Pons (tissue), 1 donor: ENCODE measurements at regions not wholly inside any gene's neighbourhood (a gene's known extent, or its start where the extent isn't known, plus 50 kb on each side); places are given as distances from the start of the nearest gene placed in this dataset.

Experiments
- DNase-seq: peaks from one replicate; pipeline ENCODE4 v3.0.0-alpha.2; 2016; ENCODE audit warnings: low spot score

DNA sequence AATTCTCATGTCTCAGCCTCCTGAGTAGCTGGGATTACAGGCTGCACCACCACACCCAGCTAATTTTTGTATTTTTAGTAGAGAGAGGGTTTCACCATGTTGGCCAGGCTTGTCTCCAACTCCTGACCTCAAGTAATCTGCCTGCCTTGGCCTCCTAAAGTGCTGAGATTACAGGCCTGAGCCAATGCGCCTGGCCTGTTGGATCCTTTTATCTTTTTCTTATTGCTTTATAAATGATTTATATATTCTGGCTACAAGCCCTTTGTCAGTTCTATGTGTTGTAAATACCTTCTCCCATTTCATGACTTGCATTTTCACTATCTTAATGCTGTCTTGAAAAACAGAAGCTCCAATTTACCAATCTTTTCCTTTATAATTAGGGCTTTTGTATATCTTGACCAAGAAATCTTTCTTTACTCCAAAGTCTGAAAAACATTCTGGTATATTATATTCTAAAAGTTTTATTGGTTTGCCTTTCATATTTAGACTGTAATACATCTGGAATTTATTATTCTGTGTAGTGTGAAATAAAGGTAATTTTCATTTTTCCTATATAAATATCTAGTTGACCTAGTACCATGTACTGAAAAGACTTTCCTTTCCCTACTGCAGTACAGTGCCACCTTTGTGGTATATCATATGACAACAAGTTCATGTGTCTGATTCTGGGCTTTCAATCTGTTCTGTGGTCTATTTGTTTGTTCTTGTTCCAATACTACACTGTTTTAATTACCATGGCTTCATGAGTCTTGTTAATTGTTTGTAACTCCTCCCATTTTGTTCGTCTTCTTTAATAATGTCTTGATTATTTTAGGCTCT, 52.9 kb upstream of the RNU6-1 start:
- DNase-seq, result no peak

DNA sequence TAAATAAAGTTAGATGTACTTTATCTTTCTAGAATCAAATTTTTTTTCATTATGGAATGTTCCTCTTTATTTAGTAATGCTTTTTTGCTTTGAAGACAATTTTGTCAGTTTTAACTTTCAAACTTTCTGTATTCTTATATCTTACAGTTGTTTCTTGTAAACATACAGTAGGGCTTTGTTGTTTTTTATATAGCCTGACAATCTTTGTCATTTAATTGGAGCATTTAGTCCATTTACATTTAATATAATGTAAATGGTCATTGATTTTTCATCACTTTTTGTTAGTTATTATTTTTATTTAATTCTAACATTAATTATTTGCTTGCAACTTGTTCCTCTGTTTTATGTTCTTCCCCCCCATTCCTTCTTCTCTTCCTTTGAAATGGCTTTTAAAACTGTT, 55.4 kb upstream of the RNU6-1 start:
- DNase-seq, result no peak

DNA sequence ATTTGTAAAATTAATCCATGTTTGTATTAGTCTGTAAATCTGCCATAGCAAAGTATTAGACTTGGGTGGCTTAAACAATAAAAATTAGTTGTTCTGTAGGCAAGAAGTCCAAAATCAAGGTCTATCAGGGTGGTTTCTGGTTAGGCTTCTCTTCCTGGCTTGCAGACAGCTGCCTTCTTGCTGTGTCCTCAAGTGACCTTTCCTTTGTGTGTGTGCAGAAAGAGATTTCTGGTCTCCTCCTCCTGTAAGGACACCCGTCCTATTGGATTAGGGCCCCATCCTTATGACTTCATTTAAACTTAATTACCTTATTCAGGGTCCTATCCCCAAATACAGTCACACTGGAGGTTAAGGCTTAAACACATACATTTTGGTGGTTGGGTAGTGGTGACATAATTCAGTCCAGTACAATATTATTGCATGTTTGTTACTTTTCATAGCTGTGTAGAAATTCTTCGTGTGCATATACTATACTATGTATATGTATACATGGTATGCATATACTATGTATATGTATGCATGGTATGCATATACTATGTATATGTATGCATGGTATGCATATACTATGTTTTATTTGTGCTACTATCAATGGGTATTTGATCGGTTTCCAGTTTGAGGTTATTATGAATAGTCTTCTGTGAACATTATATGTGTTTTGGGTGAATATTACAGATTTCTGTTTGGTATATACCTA, 57.9 kb upstream of the RNU6-1 start:
- no peak for DNase-seq

DNA sequence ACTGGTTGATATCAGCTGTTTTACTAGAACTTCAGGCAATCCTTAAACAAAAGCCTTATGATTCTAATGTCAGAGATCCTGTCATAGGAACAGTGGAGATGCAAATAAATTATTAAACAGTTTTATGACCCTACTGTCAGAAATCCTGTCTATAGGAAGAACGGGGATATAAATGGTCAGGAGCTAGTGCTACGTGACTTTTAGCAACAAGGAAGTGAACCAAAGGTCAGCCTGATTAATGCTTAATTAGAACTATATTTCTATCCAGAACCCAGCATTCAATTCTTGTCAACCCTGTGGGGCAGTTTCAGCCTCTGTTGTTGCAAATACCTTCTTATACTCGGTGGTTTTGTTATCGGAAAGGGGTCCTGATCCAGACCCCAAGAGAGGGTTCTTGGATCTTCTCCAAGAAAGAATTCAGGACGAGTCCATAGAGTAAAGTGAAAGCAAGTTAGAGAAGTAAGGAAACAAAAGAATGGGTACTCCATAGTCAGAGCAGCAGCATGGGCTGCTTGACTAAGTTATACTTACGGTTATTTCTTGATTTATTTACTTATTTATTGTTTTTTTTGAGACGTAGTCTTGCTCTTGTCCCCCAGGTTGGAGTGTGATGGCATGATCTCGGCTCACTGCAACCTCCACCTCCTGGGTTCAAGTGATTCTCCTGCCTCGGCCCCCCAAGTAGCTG, 59.9 kb upstream of the RNU6-1 start:
- no peak for DNase-seq

DNA sequence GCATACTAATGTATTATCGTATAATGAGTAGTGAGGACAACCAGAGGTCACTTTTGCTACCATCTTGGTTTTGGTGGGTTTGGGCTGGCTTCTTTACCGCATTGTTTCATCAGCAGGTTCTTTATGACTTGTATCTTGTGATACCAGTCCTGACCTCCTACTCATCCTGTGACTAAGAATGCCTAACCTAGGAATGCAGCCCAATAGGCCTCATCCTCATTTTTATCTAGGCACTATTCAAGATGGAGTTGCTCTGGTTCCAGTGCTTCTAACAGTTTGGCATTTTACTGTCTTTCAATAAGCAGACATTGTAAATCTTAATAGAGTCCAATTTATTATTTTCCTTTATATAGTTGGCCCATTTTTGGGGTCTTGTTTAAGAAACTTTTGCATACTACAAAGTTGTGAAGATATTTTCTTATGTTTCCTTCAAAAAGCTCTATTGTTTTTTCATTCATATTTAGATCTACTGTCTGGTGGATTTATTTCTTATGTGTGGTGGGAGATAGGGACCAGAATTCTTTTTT, 60.8 kb upstream of the RNU6-1 start:
- no peak for DNase-seq

DNA sequence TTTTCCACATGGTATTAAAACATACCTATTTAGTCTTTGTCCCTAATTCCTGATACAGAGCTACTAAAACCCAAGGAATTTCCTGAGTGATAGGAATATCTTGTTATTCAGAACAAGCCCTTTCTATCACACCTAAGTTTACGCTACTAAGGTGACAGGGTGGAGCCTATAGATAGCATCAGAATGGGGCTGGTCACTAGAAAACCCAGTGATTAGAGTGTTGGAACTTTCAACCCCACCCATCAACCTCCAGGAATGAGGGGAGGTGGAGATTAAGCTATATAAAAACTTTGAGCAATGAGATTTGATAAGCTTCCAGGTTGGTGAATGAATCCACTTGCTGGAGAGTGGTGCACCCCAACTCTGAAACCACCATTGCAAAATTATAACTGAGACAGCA, 62.1 kb upstream of the RNU6-1 start:
- DNase-seq, result no peak

DNA sequence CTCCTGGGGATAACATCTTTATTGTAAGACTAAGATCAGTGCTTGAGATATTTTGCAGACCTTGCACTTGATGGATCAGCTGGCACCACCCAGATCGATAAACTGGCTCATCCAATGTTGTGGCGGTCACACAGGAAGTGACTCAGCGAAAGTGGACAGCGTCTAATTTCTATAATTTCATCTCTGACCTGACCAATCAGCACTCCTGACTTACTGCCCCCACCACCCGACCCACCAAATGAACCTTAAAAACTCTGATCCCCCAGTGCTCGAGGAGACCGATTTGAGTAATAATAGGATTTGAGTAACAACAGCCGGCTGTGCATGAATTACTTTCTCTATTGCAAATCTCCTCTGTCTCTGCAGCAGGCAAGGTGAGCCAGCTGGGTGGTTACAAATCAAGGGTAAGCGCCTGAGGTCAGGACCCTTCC, 62.7 kb upstream of the RNU6-1 start:
- DNase-seq, result no peak

DNA sequence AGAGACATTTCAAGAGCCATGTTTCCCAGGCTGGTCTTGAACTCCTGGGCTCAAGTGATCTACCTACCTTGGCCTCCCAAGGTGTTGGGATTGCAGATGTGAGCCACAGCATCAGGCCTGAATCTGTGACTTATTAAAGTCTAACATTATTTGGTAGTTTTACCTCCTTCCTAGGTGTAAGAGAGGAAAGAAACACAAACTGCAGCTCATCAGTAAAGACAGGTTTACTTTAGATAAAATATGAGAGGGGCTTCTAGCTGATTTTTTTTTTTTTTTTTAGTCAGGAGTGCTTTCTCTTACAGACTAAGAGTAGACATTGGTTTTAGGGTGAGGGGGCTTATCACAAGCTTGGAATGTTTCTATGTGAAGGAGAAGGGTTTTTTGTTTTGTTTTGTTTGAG, 63.9 kb upstream of the RNU6-1 start:
- DNase-seq, result no peak

DNA sequence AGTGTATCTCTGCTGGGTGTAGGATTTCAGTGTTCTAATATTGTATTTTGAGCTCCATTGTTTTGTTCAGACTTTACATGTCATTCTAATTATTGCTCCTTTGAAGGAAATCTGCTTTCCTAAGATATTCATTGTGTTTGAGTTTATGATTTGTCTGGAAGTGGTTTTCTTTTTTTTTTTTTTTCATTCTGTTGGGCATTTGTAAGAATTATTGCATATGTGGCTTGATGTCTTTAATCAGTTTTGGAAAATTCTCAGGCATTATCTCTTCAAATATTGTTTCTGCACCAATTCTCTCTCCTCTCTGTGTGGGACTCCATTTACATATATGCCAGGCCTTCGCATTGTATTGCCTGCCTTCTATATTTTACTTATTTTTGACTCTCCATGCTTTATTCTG, 65.8 kb upstream of the RNU6-1 start:
- DNase-seq, result no peak

DNA sequence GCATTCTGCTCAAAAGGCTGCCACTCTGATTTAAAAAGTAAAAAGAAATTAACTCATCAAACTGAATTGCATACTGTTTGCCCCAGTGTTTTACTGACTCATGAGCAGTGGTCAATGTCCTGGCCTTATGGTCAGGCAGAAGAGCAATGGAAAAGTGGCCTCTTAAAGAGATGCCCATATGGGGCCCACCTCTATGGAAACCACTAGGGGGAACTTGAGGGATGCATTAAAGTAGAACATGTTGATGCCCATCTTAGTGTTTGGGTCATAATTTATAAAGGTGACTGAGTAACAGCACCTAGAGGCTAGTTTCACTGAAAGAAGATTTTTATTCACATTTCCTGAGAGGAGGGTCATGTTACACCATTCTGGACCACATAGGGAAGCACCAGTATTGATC, 66.5 kb upstream of the RNU6-1 start:
- no peak for DNase-seq

DNA sequence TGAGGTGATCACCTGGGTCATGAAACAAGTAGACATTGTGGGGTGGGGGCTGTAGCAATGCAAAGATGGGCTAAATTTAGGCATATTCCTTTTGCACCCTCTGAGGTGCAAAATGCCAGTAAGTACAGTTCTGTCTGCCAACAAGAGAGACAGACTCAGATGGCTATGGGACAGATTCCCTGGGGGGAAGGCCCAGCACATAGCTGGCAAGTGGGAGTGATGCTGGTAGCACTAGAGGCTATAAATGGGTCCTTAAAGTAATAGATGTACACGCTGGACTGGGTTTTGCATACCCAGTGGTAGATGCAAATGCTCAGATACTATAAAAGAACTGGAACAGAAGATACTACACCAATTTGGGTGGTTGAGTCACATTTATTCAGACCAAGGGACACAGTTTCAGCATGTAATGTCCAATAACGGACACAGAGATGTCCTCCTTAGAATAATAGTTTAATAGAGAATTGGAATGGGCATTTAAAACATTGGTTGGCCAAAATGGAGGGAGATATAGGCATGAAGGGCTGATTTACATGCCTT, 67.4 kb upstream of the RNU6-1 start:
- DNase-seq, result no peak

DNA sequence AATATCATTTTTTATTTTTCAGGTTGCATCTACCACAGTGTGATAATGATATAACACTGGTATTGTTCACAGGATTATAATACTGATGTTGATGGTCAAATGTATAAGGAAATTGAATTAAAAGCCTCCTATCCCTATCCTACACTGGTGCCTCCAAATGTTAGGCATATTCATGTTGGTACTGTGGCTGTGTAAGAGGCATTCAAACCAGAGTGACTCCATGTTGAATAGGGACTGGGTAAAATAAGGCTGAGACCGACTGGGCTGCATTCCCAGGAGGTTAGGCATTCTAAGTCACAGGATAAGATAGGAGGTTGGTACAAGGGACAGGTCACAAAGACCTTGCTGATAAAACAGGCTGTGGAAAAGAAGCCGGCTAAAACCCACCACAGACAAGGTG, 68.9 kb upstream of the RNU6-1 start:
- no peak for DNase-seq

DNA sequence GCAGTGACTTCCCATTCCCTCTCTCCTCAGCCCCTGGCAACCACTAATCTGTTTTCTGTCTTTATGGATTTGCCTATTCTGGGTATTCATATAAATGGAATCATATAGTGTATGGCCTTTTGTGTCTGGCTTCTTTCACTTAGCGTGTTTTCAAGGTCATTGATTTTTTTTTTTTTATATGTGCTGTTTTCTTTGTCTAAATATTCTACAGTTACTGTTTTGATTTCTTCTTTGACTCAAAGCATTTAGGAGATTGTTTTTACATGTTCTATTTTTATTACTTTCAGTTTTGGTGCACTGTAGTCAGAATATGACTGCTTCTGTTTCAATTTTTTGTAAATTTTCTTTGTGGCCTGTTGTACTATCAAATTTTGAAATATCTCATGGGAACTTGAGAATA, 71.9 kb upstream of the RNU6-1 start:
- no peak for DNase-seq

DNA sequence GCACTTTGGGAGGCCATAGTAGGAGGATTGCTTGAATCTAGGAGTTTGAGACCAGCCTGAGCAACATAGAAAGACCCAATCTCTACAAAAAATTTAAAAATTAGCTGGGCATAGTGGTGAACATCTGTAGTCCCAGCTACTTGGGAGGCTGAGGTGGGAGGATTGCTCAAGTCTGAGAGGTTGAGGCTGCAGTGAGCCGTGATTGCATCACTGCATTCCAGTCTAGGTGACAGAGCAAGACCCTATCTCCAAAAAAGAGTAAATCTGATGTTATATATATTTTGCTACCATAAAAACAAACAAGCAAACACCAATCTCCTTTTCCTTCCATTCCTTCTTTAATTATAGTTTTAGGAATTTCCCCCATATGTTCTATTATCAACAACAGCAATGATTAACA, 74.2 kb upstream of the RNU6-1 start:
- DNase-seq, result no peak

DNA sequence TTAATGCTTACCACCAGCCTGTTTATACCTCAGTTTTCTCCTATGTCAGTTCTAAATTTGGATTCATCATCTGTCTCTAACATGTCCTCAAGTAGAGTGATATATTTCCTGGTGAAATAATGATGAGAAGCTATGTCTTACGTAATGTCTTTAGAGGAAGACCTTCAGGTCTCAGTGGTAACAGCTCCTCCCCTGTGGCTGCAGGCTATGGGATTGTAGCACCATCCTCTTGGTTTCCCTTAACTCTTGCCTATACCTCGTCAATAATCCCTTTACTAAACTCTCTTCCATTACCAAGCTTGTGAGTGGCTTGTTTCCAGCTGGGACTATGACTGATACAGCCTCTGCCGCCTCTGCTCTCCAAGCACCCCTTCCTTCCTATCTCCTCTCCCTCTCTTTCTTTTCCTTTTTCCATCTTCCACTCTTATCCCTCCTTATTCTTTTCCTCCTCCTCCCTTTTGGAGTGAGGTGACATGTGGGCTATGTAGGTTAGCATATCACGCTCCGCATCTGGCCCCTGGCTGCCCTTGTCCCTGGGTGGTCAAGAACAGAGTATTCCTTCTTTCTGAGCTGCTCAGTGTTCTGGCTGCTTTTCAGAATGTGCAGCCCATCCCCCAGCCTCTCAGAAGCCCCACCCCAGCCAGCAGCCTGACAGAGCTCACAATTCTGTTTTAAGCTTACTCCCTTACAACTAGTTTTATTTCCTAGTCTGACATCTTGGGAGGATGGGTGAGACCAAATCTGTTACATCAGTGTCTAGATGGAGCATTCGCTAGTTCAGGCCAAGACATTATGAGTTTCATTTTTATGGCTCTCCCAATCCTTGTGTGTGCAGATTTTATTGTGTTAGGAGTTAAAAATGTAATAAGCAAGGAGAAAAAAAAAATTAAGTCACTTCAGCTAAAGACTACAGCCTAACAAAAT, 75.0 kb upstream of the RNU6-1 start:
- DNase-seq, result peak; percentile 24

DNA sequence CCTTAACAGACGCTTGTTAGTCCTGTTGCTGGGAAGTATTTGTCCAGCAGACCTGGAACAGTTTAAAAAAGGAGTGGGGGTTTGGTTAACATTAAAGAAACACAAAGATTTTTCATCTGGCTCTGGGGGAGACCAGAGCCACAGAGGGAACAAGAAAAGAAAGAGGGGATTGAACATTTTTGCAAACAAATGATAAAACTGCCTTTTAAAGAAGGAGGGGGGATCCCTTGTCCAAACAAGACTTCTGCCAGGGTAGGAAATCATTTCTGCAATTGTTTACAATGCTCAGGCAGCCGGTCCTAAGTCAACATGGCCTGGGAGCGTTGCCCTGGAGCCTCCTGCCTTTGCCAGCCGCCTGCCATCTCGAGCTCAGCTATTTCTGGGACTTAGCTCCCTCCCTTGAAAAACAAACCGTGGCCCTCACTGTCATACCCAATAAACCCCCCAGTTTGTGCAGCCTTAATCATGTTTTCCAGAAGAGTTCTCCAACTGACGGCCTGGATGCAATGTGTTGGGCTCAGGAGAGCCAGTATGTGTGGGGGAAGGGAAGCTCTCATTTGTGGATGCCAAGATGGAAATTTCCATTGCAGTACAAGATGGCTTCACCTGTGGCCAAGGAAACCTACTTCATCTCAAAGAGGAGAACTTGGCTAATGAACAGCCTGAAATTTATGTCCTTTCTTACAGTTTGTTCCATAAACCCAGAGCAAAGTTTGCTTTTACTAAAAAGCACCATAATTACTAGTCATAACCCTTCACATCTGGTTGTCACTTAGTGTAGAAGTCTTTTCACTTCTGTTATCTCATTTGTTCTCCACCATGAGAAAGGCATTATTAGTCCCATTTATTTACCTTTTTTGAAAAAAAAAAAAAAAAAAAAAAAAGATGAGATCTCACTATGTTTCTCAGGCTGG, 75.9 kb upstream of the RNU6-1 start:
- peak; percentile 51 for DNase-seq

DNA sequence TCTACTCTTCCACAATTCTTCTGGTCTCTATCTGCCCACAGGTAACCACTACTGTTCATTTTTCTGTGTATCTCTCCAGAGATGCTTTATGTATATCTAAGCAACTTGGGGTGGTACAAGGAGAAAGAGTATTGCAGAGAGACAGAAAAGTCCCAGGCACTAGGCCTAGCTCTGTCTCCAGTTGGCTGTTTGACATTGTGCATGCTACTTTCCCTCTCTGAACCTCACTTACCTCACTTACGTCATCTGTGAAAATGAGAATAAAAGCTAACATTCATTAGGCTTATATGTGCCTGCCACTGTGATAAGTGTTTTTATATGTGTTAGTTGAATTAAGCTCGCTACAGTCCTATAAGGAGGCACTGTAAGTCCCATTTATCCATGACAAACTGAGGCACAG, 76.7 kb upstream of the RNU6-1 start:
- DNase-seq, result no peak

DNA sequence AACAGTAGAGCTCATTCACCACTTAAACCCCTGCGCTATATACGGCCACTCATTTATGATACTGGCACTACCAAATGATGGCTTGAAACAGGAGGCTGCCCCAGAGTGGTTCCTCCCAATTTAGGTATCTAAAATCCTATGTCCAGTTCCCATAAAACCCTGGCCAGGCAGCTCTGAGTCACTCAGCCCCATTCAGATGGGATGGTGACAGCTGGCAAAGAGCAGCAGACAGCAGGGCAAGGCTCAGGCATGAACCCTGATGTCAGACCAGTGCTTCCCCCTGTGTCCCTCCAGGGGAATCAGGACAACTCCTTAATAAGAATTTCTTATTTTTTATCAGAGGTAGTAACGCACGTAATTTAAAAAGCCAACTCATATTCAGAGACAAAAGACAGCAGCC, 77.2 kb upstream of the RNU6-1 start:
- no peak for DNase-seq

DNA sequence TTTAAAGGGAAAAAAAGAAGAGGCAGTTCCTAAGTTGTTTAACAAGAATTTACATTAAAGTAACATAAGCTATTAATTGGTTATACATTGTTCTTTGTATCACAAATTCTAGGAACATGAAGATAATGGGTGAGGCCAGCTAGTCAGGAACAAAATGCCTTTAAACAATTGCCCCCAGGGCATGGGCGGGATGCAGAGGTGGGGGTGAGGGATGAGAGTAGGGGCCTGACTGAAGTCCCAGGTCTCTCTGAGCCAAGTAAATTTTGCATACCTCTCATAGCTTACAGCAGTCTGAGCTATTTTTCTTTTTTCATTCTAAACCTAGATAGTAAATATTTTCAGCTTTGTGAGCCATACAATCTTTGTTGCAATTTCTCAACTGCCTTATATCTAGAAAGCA, 77.8 kb upstream of the RNU6-1 start:
- DNase-seq, result no peak

DNA sequence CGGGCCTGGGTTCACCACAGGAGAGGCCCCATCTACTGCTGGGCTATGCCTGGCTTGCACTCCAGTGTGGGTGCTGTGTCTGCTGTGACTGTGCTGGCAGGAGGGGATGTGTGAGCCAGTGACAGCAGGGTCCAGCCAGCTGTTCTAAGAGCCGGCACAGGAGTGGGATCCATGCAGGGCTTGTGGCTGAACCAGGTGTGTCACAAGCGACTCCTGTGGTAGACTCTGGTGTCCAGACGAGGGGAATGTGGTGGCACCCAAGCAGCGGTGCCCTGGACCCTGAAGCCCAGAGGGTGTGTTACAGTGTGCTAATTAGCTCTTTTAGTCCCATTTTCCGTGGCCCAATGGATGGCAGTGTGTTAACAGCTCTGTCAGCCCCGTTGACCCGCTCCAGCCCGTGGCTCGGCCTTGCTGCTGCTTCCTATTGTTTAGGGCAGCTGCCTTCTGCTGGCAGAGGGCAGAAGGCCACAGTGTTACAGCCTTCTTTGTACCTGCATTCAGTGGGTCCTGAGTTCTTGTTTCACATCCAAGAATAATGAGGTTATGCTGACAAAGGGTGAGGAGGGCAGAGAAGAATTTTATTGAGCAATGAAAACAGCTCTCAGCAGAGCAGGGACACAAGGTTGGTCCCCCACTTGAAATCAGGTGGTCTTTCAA, 78.5 kb upstream of the RNU6-1 start:
- no peak for DNase-seq
